WERI-Rb-1 (cell line): ENCODE measurements at regions not wholly inside any gene's neighbourhood (a gene's known extent, or its start where the extent isn't known, plus 50 kb on each side); places are given as distances from the start of the nearest gene placed in this dataset.

Experiments used
- DNase-seq: peaks from one replicate; pipeline ENCODE4 v3.0.0-alpha.2; 2020
- H3K27ac ChIP-seq: fragments of 250-450 bp; sonication (Bioruptor Pico); 2 replicates; pipeline ENCODE4 v1.5.1; 2020; ENCODE audit warnings: mild to moderate bottlenecking, moderate library complexity
- H3K27me3 ChIP-seq: fragments of 250-450 bp; sonication (Bioruptor Pico); 2 replicates; pipeline ENCODE4 v1.5.1; 2021; ENCODE audit warnings: mild to moderate bottlenecking, low read depth, moderate library complexity; ENCODE audit not compliant: insufficient read depth, severe bottlenecking
- H3K36me3 ChIP-seq: fragments of 250-450 bp; sonication (Bioruptor Pico); 2 replicates; pipeline ENCODE4 v1.5.1; 2020; ENCODE audit warnings: mild to moderate bottlenecking, moderate library complexity
- H3K4me3 ChIP-seq: 2 replicates; pipeline ENCODE4 v1.5.1; 2011; ENCODE audit warnings: low read depth, mild to moderate bottlenecking, control low read depth, low read length
- H3K9me3 ChIP-seq: fragments of 250-450 bp; sonication (Bioruptor Pico); 2 replicates; pipeline ENCODE4 v1.5.1; 2021; ENCODE audit warnings: mild to moderate bottlenecking, moderate library complexity; ENCODE audit not compliant: severe bottlenecking
- CTCF ChIP-seq: IDR thresholded peaks from 2 replicates; pipeline ENCODE4 v1.5.1; 2011; ENCODE audit warnings: low read depth, mild to moderate bottlenecking, control low read depth, inconsistent platforms, low read length

- H3K4me3 ChIP-seq = no peak overlapping the region
- H3K27ac ChIP-seq = no peak overlapping the region
- no peaks in the 10 kb centered on the region for H3K36me3 ChIP-seq
- peaks cover 89% of the 10 kb centered on the region for H3K27me3 ChIP-seq
- no peaks in the 10 kb centered on the region for H3K9me3 ChIP-seq
- DNase-seq = no peak
- no peak for TF ChIP-seq CTCF
Measured at GRCh38 chr4:187238646-187239045, 515.0 kb upstream of the FAT1 start.

GRCh38 chr4:187251896-187252295 lies 528.2 kb upstream of the FAT1 start:
- no peak for DNase-seq
- H3K27me3 ChIP-seq = peaks cover 64% of the 10 kb centered on the region
- no peaks in the 10 kb centered on the region for H3K36me3 ChIP-seq
- H3K9me3 ChIP-seq = no peaks in the 10 kb centered on the region
- no peak for TF ChIP-seq CTCF
- no peak overlapping the region for H3K27ac ChIP-seq
- H3K4me3 ChIP-seq = no peak overlapping the region

GRCh38 chr4:187256897-187257296 lies 533.2 kb upstream of the FAT1 start:
- no peak for DNase-seq
- H3K4me3 ChIP-seq = no peak overlapping the region
- peaks cover 72% of the 10 kb centered on the region for H3K27me3 ChIP-seq
- no peaks in the 10 kb centered on the region for H3K36me3 ChIP-seq
- TF ChIP-seq CTCF = no peak
- no peak overlapping the region for H3K27ac ChIP-seq
- H3K9me3 ChIP-seq = no peaks in the 10 kb centered on the region

GRCh38 chr4:187258651-187259401 lies 535.2 kb upstream of the FAT1 start:
- Histone ChIP-seq H3K36me3 (no peaks in the 10 kb centered on the region), H3K9me3 (no peaks in the 10 kb centered on the region), H3K27ac (no peak overlapping the region), H3K27me3 (peaks cover 77% of the 10 kb centered on the region), H3K4me3 (no peak overlapping the region)
- no peak for DNase-seq
- no peak for TF ChIP-seq CTCF

- H3K27me3 ChIP-seq = peaks cover 52% of the 10 kb centered on the region
- TF ChIP-seq CTCF = no peak
- no peak for DNase-seq
- H3K27ac ChIP-seq = no peak overlapping the region
- no peak overlapping the region for H3K4me3 ChIP-seq
- H3K9me3 ChIP-seq = no peaks in the 10 kb centered on the region
- no peaks in the 10 kb centered on the region for H3K36me3 ChIP-seq
Measured at GRCh38 chr4:187268940-187269339, 545.3 kb upstream of the FAT1 start.

- Histone ChIP-seq H3K9me3 (no peaks in the 10 kb centered on the region), H3K36me3 (no peaks in the 10 kb centered on the region), H3K27me3 (peaks cover 53% of the 10 kb centered on the region), H3K27ac (no peak overlapping the region), H3K4me3 (no peak overlapping the region)
- no peak for DNase-seq
- no peak for TF ChIP-seq CTCF
Measured at GRCh38 chr4:187270154-187270553, 546.5 kb upstream of the FAT1 start.
